CD4-positive, alpha-beta T cell treated with Interleukin-2 at 100 ng/mL for 4 hours (primary cell): ENCODE measurements at regions not wholly inside any gene's neighbourhood (a gene's known extent, or its start where the extent isn't known, plus 50 kb on each side); places are given as distances from the start of the nearest gene placed in this dataset.
A peak's percentile ranks its signal among the peaks of the same experiment; 100 is the strongest.

Source experiments
- DNase-seq: peaks from one replicate; pipeline ENCODE4 v3.0.0-alpha.2; 2020; ENCODE audit warnings: low spot score

GRCh38 chr1:110765640-110766335 is 91.0 kb upstream of the KCNA3 start:
- peak; percentile 74 for DNase-seq

- DNase-seq: no peak
These were observed 88.4 kb upstream of the KCNA3 start for GRCh38 chr1:110763149-110763548.

DNA sequence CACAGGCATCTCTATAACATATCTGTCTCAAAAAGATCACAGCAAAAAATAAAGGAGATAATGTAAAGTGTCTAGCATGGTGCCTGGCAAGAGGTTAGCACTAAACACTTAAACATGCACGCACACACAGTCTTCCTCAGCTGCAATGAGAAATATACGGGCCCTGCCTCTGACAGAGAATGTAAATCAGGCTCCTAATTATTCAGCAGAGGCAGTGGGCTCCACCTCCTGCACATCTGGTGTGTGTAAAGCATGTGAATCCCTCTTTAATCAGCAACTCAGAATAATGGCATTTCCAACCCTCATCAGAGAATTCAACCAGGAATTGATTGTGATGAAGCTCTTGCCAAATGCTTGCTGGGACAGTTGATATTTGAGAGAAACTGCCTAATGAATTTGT is 85.6 kb upstream of the KCNA3 start:
- DNase-seq: no peak

- DNase-seq: no peak
These were observed 81.8 kb upstream of the KCNA3 start for GRCh38 chr1:110756506-110756905.

GRCh38 chr1:110752941-110753725 is 78.4 kb upstream of the KCNA3 start:
- DNase-seq: no peak

DNA sequence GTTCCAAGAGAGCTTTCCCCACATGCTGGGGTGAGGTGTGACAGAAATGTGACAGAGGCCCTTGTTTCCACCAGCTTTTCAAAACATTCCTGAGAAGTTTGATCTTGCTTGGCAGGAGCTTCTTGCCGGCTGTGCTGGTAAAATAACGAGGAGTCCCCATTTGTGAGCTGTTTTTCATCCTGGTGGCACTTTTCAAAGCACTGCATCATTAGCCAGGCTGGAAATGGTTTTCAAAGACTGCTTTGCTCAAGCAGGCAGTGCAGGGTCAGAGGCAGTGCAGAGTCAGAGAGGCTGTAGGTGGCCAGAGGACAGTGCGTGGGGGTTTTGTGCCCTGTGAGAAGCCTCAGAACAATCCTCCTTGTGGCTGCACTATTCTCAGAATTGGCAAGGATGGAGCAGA is 75.8 kb upstream of the KCNA3 start:
- no peak for DNase-seq

- DNase-seq: no peak
These were observed 75.2 kb upstream of the KCNA3 start for GRCh38 chr1:110749960-110750359.

- peak; percentile 57 for DNase-seq
These were observed 72.0 kb upstream of the KCNA3 start for GRCh38 chr1:110746644-110747259.

DNA sequence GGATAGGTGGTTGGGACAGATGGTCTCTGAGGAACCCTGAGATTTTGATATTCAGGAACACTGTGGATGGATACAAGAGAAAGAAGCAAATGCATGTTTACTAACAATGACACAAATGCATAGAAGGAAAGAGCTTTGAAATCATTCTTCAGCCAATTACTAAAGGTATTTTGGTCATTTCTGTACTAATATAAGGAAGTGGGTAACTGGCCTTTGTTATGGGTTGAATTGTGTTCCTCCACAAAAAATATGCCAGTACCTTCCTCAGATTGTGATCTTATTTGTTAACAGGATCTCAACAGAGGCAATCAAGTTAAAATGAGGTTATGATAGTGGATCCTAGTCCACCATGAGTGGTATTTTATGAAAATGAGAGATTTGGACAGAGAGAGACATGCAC is 68.7 kb upstream of the KCNA3 start:
- DNase-seq: no peak

DNA sequence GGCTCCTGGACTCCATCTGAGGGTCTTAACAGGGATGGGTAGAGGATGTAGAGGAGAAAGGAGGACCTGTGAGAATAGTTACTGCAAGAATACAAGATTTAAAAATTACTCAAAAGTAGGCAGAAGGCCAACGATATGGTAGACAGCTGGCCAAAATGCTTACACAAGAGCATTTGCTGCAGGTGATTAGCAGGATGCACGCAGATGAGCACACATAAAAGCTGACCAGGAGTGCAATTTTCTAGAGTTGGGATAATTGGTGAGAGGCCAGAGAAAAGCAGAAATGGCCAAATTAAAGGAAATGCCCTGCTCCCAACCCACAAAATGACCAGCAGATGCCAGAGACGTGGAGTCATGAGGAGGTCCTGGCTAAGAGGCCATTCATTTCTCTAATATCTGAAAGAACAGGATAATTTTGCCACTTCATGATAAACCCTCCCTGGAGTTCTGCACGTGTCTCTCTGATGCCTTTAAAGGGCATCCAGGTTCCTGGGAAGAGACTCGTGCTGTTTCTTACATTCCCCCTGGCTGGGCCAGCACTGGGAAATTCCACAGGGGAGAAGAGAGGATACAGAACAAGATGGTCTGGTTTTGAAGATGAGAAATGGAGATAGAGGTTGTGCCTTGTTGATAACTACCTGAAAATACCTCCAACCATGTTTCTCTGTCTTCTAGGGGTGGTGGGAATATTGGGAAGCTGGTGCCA is 62.3 kb upstream of the KCNA3 start:
- DNase-seq: no peak

GRCh38 chr1:110734133-110734680 is 59.5 kb upstream of the KCNA3 start:
- no peak for DNase-seq

DNA sequence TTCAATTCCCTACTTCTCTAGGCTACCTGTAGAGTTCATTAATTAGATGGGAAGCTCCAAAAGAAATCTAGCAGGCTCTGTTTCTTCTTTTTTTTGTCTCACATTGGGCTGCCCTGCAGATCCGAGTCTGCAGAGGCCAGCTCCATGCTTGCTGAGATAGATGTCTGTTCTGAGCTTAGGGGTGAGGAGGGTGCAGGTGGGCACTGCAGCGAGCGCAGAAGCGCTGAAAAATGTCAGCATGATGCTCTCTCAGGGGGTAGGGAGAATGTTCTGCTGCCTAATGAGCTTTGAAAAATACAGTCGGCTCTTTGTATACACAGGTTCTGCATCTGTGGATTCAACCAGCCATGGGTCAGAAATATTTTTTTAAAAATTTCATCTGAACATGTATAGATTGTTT is 56.8 kb upstream of the KCNA3 start:
- no peak for DNase-seq

- DNase-seq: no peak
These were observed 53.8 kb upstream of the KCNA3 start for GRCh38 chr1:110728388-110729001.

- DNase-seq: no peak
These were observed 52.5 kb upstream of the KCNA3 start for GRCh38 chr1:110727246-110727645.

DNA sequence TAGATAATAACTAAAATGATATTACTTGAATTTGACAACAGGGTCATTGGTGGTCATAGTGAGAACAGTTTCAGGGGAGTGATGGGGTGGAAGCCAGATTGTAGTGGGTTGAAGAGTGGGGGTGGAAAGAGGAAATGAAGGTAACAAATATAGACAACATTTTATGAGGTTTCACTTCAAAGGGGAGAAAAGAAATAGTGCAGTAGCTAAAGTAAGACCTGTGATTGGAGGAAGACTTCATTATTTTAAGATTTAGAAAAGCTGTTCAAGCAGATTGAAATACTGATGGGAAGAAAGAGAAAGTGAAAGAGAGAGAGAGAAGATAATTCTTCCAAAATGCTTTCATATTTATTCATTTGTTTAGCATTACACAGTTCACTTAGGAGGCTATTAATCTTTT is 52.0 kb upstream of the KCNA3 start:
- DNase-seq: peak; percentile 6
